CD4-positive, alpha-beta T cell (primary cell): ENCODE measurements at regions not wholly inside any gene's neighbourhood (a gene's known extent, or its start where the extent isn't known, plus 50 kb on each side); places are given as distances from the start of the nearest gene placed in this dataset.

Experiments
- ATAC-seq: fragments of 200-7000 bp; cut with Tn5 transposase; one replicate; pipeline ENCODE4 v1.10.0; 2022; ENCODE audit warnings: mild to moderate bottlenecking; ENCODE audit not compliant: poor library complexity
- CTCF ChIA-PET: fragments of 350-600 bp; sonication (Branson Sonifier 250); formaldehyde crosslinking; loops from one replicate; lab custom pipeline; 2021; ENCODE audit warnings: antibody characterized with exemption, inconsistent platforms; lab: Charles Lee
- POLR2A ChIA-PET: fragments of 350-600 bp; sonication (Branson Sonifier 250); formaldehyde crosslinking; loops from one replicate; lab custom pipeline; 2021; ENCODE audit warnings: antibody characterized with exemption, inconsistent platforms; lab: Charles Lee
- DNase-seq, 14 experiments: peaks; one replicate each; pipeline ENCODE4 v3.0.0-alpha.2; 2013 to 2020; ENCODE audit warnings: mixed read lengths in 2 of 14
- H3K27ac ChIP-seq, 2 donors: one replicate each; pipeline versions ENCODE4 v1.5.1 to v1.7.0; 2013; ENCODE audit warnings: low read length in 2 of 2, low read depth in 1 of 2, mild to moderate bottlenecking in 1 of 2
- H3K27me3 ChIP-seq, 2 experiments: 1 replicate in 1 of 2; 2 replicates in 1 of 2; pipeline versions ENCODE4 v1.6.1 to v1.7.0; 2013; ENCODE audit warnings: low read length in 2 of 2, control low read depth in 1 of 2, mild to moderate bottlenecking in 1 of 2, moderate library complexity in 1 of 2; ENCODE audit not compliant: insufficient read depth in 2 of 2, control insufficient read depth in 1 of 2
- H3K36me3 ChIP-seq: one replicate; pipeline ENCODE4 v1.6.1; 2013; ENCODE audit warnings: low read length, control low read depth; ENCODE audit not compliant: insufficient read depth
- H3K4me1 ChIP-seq: one replicate; pipeline ENCODE4 v1.6.1; 2013; ENCODE audit warnings: low read length, control low read depth; ENCODE audit not compliant: insufficient read depth
- H3K4me3 ChIP-seq: one replicate; pipeline ENCODE4 v1.5.1; 2013; ENCODE audit warnings: mild to moderate bottlenecking, low read length, moderate library complexity
- H3K9me3 ChIP-seq, 2 experiments: 1 replicate in 1 of 2; 2 replicates in 1 of 2; pipeline versions ENCODE4 v1.6.1 to v1.7.0; 2013; ENCODE audit warnings: low read length in 2 of 2, mild to moderate bottlenecking in 2 of 2, control low read depth in 1 of 2, moderate library complexity in 1 of 2; ENCODE audit not compliant: control insufficient read depth in 1 of 2, insufficient read depth in 1 of 2
- H3K27ac Mint-ChIP-seq: one replicate; pipeline ENCODE4 v1.8.0; 2020; ENCODE audit warnings: mixed read lengths
- H3K27me3 Mint-ChIP-seq: one replicate; pipeline ENCODE4 v1.8.0; 2021; ENCODE audit warnings: mixed read lengths
- H3K36me3 Mint-ChIP-seq: one replicate; pipeline ENCODE4 v1.8.0; 2021; ENCODE audit warnings: low read depth, mixed read lengths
- H3K4me1 Mint-ChIP-seq: one replicate; pipeline ENCODE4 v1.8.0; 2021; ENCODE audit warnings: low read depth, mixed read lengths
- H3K4me3 Mint-ChIP-seq: one replicate; pipeline ENCODE4 v1.8.0; 2020; ENCODE audit warnings: mild to moderate bottlenecking, mixed read lengths
- H3K9me3 Mint-ChIP-seq: one replicate; pipeline ENCODE4 v1.8.0; 2020; ENCODE audit warnings: mixed read lengths
- intact Hi-C, 2 experiments: fragments of 100-400 bp; cut with DNase I in 1 of 2; cut with micrococcal nuclease in 1 of 2; formaldehyde crosslinking; loops; one replicate each; pipeline versions ENCODE4 v1.15.1 to v1.9.0; 2023 to 2025; cut with DNase I, micrococcal nuclease
- TF ChIP-seq, protein P1 (sequence below): fragments of 200-600 bp; IDR thresholded peaks from one replicate; pipeline ENCODE4 v1.8.0; 2022; ENCODE audit warnings: antibody characterized with exemption, mild to moderate bottlenecking

GRCh38 chr11:91776655-91777054 lies 448.0 kb upstream of the FAT3 start:
- Mint-ChIP-seq H3K27me3 (no peaks in the 10 kb centered on the region), H3K4me1 (no peaks in the 10 kb centered on the region), H3K4me3 (no peak overlapping the region), H3K27ac (no peak overlapping the region), H3K9me3 (peaks cover 9% of the 10 kb centered on the region), H3K36me3 (no peaks in the 10 kb centered on the region)
- ChIA-PET POLR2A (no interaction called here), CTCF (no interaction called here)
- intact Hi-C loops = no loop called here
- ATAC-seq = no peak
- Histone ChIP-seq H3K9me3 (peaks cover 5% of the 10 kb centered on the region in 2 experiments), H3K27me3 (no peaks in the 10 kb centered on the region), H3K36me3 (no peaks in the 10 kb centered on the region), H3K4me1 (no peaks in the 10 kb centered on the region), H3K27ac (no peak overlapping the region), H3K4me3 (no peak overlapping the region)
- TF ChIP-seq, protein P1, sequence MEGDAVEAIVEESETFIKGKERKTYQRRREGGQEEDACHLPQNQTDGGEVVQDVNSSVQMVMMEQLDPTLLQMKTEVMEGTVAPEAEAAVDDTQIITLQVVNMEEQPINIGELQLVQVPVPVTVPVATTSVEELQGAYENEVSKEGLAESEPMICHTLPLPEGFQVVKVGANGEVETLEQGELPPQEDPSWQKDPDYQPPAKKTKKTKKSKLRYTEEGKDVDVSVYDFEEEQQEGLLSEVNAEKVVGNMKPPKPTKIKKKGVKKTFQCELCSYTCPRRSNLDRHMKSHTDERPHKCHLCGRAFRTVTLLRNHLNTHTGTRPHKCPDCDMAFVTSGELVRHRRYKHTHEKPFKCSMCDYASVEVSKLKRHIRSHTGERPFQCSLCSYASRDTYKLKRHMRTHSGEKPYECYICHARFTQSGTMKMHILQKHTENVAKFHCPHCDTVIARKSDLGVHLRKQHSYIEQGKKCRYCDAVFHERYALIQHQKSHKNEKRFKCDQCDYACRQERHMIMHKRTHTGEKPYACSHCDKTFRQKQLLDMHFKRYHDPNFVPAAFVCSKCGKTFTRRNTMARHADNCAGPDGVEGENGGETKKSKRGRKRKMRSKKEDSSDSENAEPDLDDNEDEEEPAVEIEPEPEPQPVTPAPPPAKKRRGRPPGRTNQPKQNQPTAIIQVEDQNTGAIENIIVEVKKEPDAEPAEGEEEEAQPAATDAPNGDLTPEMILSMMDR = no peak
- DNase-seq = no peak

DNA sequence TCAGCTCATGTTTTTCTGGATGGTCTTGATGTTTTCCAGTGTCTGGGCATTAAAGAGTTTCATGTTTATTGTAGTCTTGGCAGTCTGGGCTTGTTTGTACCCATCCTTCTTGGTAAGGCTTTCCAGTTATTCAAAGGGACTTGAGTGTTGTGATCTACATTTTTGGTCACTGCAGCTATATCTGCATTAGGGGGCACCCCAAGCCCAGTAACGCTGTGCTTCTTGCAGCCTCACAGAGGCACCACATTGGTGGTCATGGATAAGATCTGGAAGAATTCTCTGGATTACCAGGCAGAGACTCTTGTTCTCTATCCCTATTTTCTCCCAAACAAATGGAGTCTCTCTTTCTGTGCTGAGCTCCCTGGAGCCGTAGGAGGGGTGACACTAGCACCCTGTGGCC lies 451.5 kb upstream of the FAT3 start:
- H3K4me3 ChIP-seq = no peak overlapping the region
- H3K4me1 ChIP-seq = no peaks in the 10 kb centered on the region
- H3K36me3 Mint-ChIP-seq = no peaks in the 10 kb centered on the region
- H3K27me3 ChIP-seq = no peaks in the 10 kb centered on the region
- no peak overlapping the region for H3K4me3 Mint-ChIP-seq
- DNase-seq (no peak), ATAC-seq (no peak)
- no peaks in the 10 kb centered on the region for H3K27me3 Mint-ChIP-seq
- TF ChIP-seq, protein P1 = no peak
- ChIA-PET CTCF (no interaction called here), POLR2A (no interaction called here)
- no peak overlapping the region for H3K27ac Mint-ChIP-seq
- intact Hi-C loops = no loop called here
- H3K27ac ChIP-seq = no peak overlapping the region
- no peaks in the 10 kb centered on the region for H3K4me1 Mint-ChIP-seq
- peaks cover 14% of the 10 kb centered on the region for H3K9me3 Mint-ChIP-seq
- no peaks in the 10 kb centered on the region for H3K36me3 ChIP-seq
- peaks cover 5% of the 10 kb centered on the region in 2 experiments for H3K9me3 ChIP-seq

GRCh38 chr11:91771961-91772360 lies 452.7 kb upstream of the FAT3 start:
- no peaks in the 10 kb centered on the region for H3K27me3 Mint-ChIP-seq
- DNase-seq (no peak), ATAC-seq (no peak)
- H3K27ac Mint-ChIP-seq = no peak overlapping the region
- no peak overlapping the region for H3K4me3 Mint-ChIP-seq
- intact Hi-C loops = no loop called here
- H3K4me1 Mint-ChIP-seq = no peaks in the 10 kb centered on the region
- Histone ChIP-seq H3K27ac (no peak overlapping the region), H3K27me3 (no peaks in the 10 kb centered on the region), H3K36me3 (no peaks in the 10 kb centered on the region), H3K9me3 (peaks cover 5% of the 10 kb centered on the region in 2 experiments), H3K4me1 (no peaks in the 10 kb centered on the region), H3K4me3 (no peak overlapping the region)
- TF ChIP-seq, protein P1 = no peak
- H3K9me3 Mint-ChIP-seq = peaks cover 11% of the 10 kb centered on the region
- POLR2A ChIA-PET = no interaction called here
- CTCF ChIA-PET = no interaction called here
- H3K36me3 Mint-ChIP-seq = no peaks in the 10 kb centered on the region
